HG03097 (cell line): ENCODE measurements at regions not wholly inside any gene's neighbourhood (a gene's known extent, or its start where the extent isn't known, plus 50 kb on each side); places are given as distances from the start of the nearest gene placed in this dataset.
"Not testable (repeated sequence)": the region's sequence is repeated elsewhere in the genome, so short reads cannot be mapped to it uniquely, and the experiment has no call there.

Experiments
- ATAC-seq: cut with Tn5 transposase; IDR thresholded peaks from one replicate; pipeline ENCODE4 v1.9.1; 2021; ENCODE audit not compliant: unreplicated experiment, low FRiP score

DNA sequence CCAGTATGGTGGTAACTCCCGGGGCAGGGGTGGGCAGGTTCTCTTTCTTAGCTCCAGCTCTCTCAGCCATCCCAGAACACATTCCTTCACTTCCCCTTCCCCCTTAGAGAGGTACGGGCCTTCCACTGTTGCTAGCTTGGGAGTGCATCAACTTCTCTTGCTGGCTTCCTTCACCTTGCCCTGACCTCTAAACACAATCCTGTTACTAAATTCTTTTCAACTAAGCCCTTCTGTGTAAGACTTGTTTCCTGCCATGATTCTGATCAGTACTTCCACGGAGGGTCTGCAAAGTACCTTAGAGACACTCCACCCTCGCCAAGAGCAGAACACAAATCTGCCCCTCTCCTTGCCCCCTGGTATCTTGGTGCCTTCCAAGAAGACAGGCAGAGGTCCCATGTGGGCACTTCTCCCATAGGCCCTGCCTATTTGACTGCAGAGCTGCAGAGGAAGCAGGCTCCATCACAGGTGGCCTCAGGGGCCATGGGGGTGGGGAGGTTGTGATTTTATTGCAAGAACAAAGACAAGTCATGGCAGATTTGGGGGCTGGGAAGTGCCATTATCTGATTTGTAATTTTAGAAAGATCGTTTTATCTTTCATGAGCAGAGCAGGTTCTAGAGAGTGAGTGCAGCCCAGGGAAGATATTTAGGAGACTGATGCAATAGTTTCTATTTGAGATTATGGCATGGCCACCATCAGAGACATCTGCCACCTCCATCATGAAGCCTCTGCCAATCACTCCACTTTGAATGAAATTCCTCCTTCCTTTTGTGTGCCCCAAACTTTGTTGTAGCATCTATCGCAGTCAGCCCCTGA, 182.5 kb upstream of the JUN start:
- no peak for ATAC-seq

DNA sequence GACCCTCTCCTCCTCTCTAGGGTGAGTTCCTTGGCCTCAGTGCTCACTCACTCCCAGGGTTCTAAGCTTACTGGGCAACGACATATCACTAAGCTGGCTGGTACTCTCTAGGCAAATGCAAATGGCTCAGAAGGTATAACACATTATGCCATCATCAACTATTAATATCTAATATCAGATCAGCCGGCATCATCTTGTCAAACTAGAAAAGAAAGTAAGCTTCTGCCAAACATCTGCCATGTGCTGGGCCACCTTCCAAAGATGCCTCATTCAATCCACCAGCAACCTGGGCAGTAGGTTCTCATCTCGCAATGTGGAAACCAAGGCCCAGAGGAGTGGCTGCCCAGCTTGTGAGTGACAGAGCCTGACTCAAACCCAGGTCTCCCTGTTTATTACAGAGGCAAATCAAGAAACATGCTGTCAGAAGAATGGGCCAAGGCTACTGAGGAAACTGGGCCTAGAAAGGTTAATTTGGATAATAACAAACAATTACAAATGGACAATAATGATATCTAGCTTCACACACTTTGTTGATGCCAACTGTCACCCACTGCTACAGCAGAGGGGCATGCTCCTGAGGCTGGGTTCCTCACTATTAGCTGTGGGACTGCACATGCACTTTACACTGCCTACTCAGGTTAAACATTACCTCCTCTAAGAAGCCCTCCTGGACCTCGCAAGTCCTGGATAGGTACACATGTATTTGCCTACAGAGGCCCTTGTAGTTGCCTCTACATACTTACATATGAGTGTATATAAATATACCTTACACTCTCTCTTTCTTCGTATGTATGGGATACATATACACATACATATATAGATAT, 183.3 kb upstream of the JUN start:
- ATAC-seq, result no peak

DNA sequence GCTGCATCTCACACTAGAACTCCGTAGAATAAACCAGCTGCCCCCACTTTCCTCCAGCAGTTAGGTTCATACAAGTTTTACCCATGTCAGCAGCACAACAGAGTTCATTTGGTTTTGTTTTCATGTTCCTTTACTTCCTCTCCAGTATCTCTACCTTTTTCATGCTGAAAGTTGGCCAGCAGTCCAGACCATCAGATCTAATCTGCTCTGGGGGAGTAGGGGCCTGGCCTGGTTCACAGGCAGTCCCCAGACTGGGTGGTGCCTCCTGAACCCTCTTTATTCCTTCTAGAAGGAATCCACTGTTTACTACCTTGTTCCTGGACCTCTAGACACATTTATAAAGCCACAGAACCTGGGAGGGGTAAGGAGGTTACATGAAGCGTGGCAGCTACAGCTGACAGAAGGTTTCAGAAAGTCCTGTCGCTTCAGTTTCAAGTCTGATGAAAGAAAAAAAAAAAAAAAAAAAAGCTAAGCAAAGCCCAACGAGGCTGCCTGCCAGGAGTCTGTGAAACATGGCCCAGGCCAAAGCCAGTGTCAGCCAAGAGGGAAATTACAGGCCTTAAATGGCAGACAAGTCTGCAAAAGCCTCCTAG, 184.6 kb upstream of the JUN start:
- ATAC-seq, result peak; percentile 77

DNA sequence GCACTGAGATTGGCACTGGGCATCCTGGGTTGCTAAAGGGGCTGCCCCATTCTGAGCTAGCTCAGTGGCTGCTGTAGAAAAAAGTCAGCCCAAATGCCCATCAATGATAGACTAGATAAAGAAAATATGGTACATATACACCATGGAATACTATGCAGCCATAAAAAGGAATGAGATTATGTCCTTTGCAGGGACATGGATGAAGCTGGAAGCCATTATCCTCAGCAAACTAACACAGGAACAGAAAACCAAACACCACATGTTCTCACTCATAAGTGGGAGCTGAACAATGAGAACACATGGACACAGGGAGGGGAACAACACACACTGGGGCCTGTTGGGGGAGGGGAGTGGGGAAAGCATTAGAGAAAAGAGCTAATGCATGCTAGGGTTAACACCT, 185.3 kb upstream of the JUN start:
- not testable (repeated sequence) for ATAC-seq

DNA sequence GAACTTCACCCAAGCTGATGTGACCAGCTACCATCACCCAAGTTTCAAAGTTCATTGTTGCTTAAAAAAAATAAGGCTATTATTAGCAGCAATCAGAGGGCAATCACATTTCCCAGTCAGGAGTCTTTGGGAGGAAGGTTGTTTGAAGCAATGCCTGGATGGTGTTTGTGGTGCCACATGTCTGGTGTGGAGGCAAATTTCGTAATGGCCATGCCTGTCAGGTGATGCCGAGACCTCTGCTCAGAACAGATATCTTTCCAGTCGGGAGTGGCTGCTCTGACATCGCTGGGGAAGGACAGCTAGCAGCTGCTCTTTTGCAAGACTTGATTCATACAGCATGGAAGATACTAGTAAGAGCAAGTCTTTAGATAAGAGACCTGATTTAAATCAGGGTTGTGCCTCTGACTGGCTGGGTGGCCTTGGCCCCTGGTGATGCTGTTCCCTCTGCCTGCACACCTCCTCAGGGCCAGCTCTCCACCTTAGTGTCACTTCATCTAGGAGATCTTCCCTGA, 187.8 kb upstream of the JUN start:
- ATAC-seq, result no peak

DNA sequence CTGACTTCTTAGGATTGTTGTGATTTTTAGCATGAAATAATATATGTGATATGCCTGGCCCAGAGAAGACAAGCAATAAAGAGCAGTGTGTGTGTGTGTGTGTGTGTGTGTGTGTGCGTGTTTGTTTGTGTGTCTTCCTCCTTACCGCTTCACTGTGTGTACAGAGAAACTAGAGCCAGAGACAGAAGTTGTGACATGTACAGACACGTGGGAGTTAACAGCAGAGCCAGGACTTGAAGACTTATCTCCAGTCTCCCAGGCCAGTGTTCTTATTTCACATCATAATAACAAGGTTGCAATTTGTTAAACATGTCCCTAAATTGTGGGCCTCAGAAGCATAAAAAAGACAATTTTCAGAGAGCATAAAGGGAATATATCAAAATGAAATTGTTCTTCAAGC, 192.0 kb upstream of the JUN start:
- ATAC-seq, result no peak

DNA sequence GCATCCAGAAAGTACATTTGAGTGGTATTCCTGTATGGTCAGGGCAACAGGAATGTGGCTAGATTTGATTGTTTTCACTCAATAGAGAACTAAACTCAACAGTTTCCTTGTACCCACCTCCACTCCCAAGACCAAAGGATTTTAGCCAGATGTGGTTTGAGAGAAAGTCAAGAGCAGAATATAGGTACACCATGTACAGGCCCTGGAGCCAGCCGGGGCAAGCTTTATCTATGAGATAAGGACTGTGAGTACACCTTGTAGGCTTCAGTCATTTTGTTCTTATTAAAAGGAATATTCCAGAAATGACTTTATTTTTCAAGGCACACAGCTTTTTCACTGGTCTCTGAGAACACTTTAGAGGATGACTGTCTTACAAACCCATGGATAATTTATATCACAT, 192.4 kb upstream of the JUN start:
- no peak for ATAC-seq

DNA sequence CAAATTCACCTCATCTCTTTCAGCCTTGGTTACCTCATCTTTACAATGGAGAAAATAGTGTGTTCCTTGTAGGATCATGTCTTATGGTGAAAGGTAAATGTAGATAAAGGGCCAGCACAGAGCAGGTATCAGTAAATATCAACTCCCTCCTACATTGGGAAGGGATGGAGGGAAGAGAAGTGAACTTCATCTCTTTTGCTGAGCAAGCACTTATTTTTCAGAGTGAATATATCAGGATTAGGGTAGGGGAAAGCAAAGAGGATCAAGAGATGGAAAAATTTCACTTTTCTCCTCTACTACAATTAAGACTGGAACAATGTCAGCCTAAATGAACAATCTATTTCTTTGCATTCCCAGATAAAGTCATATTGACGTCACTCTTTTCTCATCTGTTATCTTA, 193.8 kb upstream of the JUN start:
- no peak for ATAC-seq

DNA sequence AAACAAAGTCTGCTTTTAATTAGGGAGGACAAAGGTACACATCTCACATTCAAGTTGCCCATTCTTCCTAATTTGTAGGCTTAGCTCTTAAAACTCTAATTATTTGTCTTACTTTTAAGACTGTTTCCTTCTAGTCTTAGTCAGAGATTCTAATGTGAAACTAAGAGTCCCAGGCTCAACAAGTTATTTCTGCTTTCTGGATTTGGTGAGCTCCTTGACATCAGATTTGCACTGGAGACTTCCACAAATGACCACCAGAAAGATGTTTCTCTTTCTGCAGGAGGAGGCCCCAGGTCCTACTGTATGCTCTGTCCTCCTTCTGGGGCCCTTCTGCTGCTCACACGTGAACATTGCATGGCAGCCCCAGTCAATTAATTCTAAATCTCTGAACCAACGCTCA, 194.2 kb upstream of the JUN start:
- ATAC-seq, result no peak

DNA sequence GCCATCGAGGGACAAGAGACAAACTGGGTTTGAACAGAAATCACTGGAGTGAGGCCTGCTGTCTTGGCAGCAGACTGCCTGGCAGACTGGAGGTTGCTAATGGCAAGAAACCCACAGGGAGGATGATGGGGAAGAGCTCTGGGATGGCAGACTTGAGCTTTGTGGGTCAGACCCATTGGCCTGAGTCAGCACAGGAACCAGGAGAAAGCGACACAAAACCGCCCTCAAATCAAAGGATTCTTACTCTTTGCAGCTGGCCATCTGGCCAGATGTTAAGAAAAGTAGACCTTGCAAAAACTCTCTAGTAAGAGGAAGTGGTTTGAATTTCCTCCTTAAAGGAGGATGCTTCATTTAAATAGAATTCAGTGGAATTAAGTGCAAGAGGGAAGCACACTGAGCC, 195.2 kb upstream of the JUN start:
- ATAC-seq, result no peak

DNA sequence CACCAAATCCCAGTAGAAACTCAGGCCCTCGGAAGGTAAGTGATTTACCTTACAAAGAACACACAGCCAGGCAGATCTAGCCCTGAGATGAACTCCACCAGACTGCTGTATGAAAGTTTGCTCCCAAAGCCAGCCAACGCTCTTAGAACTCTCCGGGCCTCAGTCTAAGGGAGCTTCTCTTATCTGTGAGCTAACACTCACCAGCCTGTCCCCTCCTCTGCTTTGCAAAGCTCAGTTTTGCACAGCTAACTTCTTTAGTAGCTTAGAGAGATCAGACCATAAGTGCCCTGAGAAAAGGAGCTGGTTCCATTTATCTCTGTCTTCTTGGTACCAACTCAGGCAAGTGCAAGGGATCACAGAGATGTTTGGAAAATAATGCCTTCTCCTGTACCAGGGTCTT, 195.8 kb upstream of the JUN start:
- ATAC-seq, result no peak

DNA sequence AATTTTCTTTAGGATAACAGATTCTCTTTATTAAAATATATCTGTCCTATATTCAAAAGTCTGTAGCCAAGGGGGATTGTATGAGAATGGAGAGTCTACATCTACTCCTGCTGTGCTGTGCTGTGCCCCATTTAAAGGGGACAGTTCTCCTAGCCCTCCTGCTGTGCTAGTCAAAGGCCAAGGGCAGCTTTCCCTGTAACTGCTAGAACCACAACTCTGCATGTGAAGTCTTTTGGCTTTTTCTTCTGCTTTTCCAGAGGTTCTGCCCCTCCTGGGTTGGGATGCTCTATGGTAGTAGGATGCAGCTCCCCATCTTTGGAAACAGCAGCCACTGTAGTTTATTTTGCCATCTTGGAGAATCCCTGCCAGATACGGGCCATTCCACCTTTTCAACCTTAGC, 197.5 kb upstream of the JUN start:
- no peak for ATAC-seq

DNA sequence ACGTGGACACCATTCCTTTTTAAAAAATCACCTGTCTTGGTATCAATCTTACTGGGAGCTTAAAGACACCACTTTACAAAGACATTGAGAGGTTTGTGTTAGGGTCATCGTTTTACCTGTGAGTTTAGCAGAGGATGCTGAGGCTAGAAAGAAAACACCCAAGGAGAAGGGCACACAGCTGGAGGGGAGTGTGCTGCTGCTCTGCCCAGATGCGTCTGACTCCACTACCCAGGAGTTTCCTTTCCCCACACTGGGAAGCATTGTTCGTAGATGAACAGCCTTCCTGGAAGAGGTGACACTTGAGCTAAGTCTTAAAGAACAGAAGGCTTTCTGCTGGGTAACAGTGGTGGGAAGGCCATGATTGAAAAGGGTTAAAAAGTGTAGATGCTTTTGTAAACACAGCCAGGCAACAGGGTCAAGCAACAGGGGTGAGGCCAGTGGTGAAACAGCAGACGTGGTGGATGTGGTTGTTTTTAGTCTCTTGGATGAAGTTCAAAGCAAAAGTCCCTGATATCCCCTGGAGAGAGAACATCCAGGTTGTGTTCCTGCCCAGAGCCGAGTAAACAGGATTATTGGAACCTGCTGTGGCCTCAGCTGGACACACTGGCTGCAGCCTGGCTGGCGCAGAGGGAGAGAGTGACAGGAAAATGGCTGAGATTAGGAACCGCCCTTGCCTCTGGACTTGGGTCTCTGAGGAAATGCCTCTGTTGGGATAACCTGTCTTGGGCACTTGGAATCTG, 198.6 kb upstream of the JUN start:
- ATAC-seq, result no peak

DNA sequence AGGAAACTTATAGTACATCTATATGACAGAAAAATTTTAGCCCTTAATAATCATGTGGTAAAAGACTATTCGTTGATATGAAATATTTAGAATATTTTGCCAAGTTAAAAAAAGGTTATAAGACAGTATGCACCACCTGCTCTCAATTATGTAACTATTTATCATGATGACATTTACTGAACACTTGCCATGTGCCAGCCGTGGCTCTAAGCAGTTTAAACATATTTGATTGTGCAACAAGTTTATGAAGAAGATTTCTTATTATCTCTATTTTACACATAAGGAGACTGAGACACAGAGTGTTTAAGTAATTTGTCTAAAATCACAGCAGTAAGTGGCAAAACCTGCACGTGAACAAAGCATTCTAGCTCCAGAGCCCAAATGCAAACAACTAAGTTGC, 199.3 kb upstream of the JUN start:
- ATAC-seq, result no peak

DNA sequence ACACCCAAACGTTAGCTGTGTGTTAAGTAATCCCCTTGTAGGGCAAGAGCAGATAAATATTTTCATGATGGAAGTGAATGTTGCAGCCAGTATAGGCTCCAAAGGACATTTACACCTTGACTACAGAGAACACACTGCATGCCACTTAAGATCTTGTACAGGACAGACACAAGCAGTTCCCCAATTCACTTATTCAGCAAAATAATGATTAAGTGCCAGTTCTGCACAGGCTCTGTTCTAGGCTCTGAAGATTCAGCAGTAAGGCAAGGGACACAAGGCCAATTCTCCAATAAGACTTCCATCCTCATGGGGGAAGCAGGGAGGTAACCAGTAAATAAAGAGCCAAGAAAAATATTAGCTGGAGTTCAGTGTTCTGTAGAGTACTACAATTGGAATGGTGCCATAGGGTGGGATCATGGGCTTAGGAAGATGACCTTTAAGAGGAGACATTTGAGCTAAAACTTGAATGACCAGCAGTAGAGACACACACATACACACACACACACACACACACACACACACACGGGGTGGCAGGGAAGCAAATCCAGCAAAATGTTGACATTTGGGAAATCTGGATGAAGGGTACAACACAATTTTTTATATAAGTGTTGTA, 199.9 kb upstream of the JUN start:
- no peak for ATAC-seq

DNA sequence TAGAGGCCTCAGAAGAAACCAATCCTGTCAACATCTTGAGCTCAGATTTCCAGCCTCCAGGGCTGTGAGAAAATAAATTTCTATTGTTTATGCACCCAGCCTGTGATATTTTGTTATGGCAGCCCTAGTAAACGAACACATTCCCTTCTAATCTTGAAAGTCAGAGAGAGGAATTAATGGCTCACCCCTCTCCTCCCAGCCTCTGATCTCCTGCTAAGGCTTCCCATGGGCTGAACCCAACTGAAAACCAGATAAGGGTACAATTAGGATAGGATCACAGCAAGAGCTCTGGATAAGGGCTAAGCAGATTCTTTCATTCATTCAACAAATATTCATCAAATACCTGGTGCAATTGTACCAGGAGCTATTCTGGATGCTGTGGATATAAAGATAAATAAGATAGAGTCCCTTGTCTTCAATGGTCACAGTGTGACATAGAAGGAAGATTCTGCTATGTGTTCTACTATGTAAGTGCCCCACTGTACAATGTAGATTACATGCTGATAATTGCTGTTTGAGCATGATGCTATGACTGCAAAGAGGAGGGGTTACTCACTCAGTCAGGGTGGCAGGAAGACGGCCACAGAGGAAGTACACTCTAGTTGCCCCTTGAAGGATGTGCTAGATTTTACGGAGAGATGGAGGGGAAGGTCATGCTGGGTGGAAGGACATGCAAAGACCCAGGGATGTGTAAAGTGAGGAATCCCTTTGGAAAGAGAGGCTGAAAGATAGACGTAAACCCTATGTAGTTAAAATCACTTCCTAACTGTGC, 203.3 kb upstream of the JUN start:
- ATAC-seq, result no peak

DNA sequence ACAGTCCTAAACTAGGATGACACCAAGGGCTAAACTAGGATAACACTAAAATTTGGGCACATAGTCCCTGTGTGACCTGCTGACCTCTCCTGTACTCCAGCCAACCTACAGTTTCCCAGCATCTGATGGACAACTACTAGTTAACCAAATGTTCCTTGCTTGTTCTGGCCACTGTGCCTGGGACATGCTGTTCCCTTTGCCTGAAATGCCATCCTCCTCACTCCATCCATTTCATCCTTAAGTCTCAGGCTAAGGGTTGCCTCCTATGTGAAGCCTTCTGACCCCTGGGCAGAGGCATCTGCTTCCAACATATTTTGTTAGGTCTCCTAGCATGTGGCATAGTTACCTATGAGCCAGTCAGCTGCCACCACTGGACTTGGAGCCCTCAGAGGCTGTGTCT, 204.9 kb upstream of the JUN start:
- no peak for ATAC-seq

DNA sequence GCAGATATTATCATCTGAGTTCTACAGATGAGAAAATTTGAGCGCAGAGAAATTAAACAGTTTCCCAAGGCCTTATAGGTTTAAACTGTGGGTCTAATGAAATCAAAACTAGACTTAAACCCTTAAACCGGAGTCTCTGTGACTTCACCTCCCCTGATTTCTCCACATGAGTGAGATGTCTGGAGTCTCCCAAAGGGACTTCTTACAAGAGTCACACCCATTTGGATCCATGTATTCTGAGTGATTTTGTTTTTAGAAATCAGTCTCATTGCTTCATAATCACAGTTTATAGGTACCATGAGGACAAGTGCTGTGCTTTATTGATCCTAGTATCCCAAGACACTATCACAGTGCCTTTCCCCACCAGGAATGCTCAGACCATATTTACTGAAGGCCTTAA, 206.0 kb upstream of the JUN start:
- no peak for ATAC-seq

DNA sequence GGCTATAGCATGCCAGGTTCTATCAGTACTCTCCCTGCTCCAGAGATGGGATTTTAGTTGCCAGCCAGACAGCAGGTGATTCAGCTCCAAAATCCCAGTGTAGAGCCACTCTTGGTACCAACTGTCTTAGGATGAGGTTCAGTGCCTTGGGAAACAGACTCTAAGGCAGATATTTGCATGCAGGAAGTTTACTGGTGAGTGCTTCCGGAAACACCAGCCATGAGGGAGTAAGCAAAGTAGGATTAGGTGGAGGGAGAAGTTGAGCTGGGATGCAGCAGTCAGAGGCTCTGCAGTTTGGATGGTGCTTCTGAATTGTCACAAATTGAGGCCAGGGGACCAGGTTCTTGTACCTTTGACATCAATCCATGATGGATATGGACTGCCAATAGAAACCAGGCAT, 207.5 kb upstream of the JUN start:
- ATAC-seq, result no peak

DNA sequence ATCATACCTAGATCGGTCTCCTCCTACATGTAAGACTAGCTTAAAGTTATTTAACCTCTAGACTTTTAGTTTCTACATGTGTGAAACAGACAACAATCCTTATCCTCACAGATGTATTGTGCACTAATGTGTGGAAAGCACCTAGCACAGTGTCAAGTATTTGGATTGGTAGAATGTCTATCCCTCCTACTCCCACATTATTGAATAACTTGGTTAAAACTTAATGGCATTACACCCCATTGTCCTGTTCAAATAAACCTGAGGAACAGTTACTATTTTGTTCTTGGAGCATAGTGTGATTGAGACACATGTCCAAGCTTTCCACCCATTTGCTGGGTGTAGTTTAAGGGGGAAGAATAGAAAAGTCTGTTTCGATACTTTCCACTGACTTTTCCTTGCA, 208.8 kb upstream of the JUN start:
- no peak for ATAC-seq
